Skin epidermis (tissue), 12 donors: ENCODE measurements at regions not wholly inside any gene's neighbourhood (a gene's known extent, or its start where the extent isn't known, plus 50 kb on each side); places are given as distances from the start of the nearest gene placed in this dataset.

Experiments used
- H3K27ac ChIP-seq, 21 experiments: fragments of 200-600 bp; sonication (generic) in 11 of 21; one replicate each; pipeline ENCODE4 v1.5.0; 2020; ENCODE audit warnings: mild to moderate bottlenecking in 3 of 21, inconsistent platforms in 2 of 21, moderate library complexity in 2 of 21
- H3K4me3 ChIP-seq, 7 experiments: fragments of 200-600 bp; sonication (generic) in 2 of 7; one replicate each; pipeline ENCODE4 v1.5.0; 2020; ENCODE audit warnings: inconsistent platforms in 2 of 7, mild to moderate bottlenecking in 2 of 7, moderate library complexity in 1 of 7

- no peak overlapping the region for H3K27ac ChIP-seq
- H3K4me3 ChIP-seq = no peak overlapping the region
These were observed 326.4 kb downstream of the MEI4 start for GRCh38 chr6:77979204-77979603.

- Histone ChIP-seq H3K4me3 (no peak overlapping the region), H3K27ac (no peak overlapping the region)
These were observed 333.7 kb downstream of the MEI4 start for GRCh38 chr6:77986380-77987034.

GRCh38 chr6:77987035-77987384, 334.2 kb downstream of the MEI4 start:
- Histone ChIP-seq H3K27ac (no peak overlapping the region), H3K4me3 (no peak overlapping the region)

GRCh38 chr6:78010130-78010529, 357.3 kb downstream of the MEI4 start:
- no peak overlapping the region for H3K27ac ChIP-seq

GRCh38 chr6:78020586-78020985, 367.7 kb downstream of the MEI4 start:
- Histone ChIP-seq H3K4me3 (no peak overlapping the region), H3K27ac (no peak overlapping the region)

More at GRCh38 chr6:78010130-78010529, 357.3 kb downstream of the MEI4 start:
- no peak overlapping the region for H3K4me3 ChIP-seq

GRCh38 chr6:78025502-78025901, 372.7 kb downstream of the MEI4 start:
- Histone ChIP-seq H3K4me3 (no peak overlapping the region), H3K27ac (no peak overlapping the region)

- Histone ChIP-seq H3K27ac (no peak overlapping the region), H3K4me3 (no peak overlapping the region)
These were observed 378.4 kb downstream of the MEI4 start for GRCh38 chr6:78031228-78031627.

- no peak overlapping the region for H3K4me3 ChIP-seq
- H3K27ac ChIP-seq = no peak overlapping the region
These were observed 406.3 kb downstream of the MEI4 start for GRCh38 chr6:78059171-78059570.

GRCh38 chr6:78062993-78063392, 410.2 kb downstream of the MEI4 start:
- Histone ChIP-seq H3K4me3 (no peak overlapping the region), H3K27ac (no peak overlapping the region)

- no peak overlapping the region for H3K4me3 ChIP-seq
- no peak overlapping the region for H3K27ac ChIP-seq
These were observed 423.5 kb downstream of the MEI4 start for GRCh38 chr6:78076371-78076770.

- H3K4me3 ChIP-seq = no peak overlapping the region
- H3K27ac ChIP-seq = no peak overlapping the region
These were observed 436.7 kb downstream of the MEI4 start for GRCh38 chr6:78089531-78089930.

GRCh38 chr6:78093906-78094305, 441.1 kb downstream of the MEI4 start:
- no peak overlapping the region for H3K4me3 ChIP-seq
- no peak overlapping the region for H3K27ac ChIP-seq

- Histone ChIP-seq H3K4me3 (no peak overlapping the region), H3K27ac (no peak overlapping the region)
These were observed 448.5 kb downstream of the MEI4 start for GRCh38 chr6:78101387-78101786.

GRCh38 chr6:78110641-78111040, 457.8 kb downstream of the MEI4 start:
- no peak overlapping the region for H3K4me3 ChIP-seq
- no peak overlapping the region for H3K27ac ChIP-seq

GRCh38 chr6:78117966-78118365, 465.1 kb downstream of the MEI4 start:
- Histone ChIP-seq H3K27ac (no peak overlapping the region), H3K4me3 (no peak overlapping the region)

- H3K27ac ChIP-seq = no peak overlapping the region
These were observed 478.7 kb downstream of the MEI4 start for GRCh38 chr6:78131521-78131920.

GRCh38 chr6:78132671-78133410, 480.0 kb downstream of the MEI4 start:
- H3K27ac ChIP-seq = no peak overlapping the region
- H3K4me3 ChIP-seq = no peak overlapping the region

More at GRCh38 chr6:78131521-78131920, 478.7 kb downstream of the MEI4 start:
- H3K4me3 ChIP-seq = no peak overlapping the region

- H3K4me3 ChIP-seq = no peak overlapping the region
- no peak overlapping the region for H3K27ac ChIP-seq
These were observed 497.6 kb downstream of the MEI4 start for GRCh38 chr6:78150425-78150824.

GRCh38 chr6:78153976-78154375, 501.1 kb downstream of the MEI4 start:
- no peak overlapping the region for H3K4me3 ChIP-seq

GRCh38 chr6:78157606-78158005, 504.8 kb downstream of the MEI4 start:
- no peak overlapping the region for H3K27ac ChIP-seq
- H3K4me3 ChIP-seq = no peak overlapping the region

More at GRCh38 chr6:78153976-78154375, 501.1 kb downstream of the MEI4 start:
- H3K27ac ChIP-seq = no peak overlapping the region

GRCh38 chr6:78188891-78189290, 536.1 kb downstream of the MEI4 start:
- no peak overlapping the region for H3K27ac ChIP-seq
- no peak overlapping the region for H3K4me3 ChIP-seq

- Histone ChIP-seq H3K4me3 (no peak overlapping the region), H3K27ac (no peak overlapping the region)
These were observed 539.2 kb downstream of the MEI4 start for GRCh38 chr6:78192057-78192456.
